GM12872 (cell line): ENCODE measurements at regions not wholly inside any gene's neighbourhood (a gene's known extent, or its start where the extent isn't known, plus 50 kb on each side); places are given as distances from the start of the nearest gene placed in this dataset.

Experiments
- CTCF ChIP-seq: IDR thresholded peaks from 3 replicates; pipeline ENCODE4 v1.5.1; 2011; ENCODE audit warnings: low read depth, mild to moderate bottlenecking, low read length, moderate library complexity; ENCODE audit not compliant: insufficient read depth

GRCh38 chr1:3954170-3955169 is 54.4 kb upstream of the C1orf174 start:
- no peak for TF ChIP-seq CTCF

- no peak for TF ChIP-seq CTCF
Observed at GRCh38 chr1:3955196-3955772, 55.2 kb upstream of the C1orf174 start.

GRCh38 chr1:3956527-3957170 is 56.6 kb upstream of the C1orf174 start:
- TF ChIP-seq CTCF: no peak

GRCh38 chr1:3959361-3959760 is 59.3 kb upstream of the C1orf174 start:
- no peak for TF ChIP-seq CTCF

GRCh38 chr1:3963554-3963953 is 63.5 kb upstream of the C1orf174 start:
- no peak for TF ChIP-seq CTCF

GRCh38 chr1:3965693-3966092 is 65.6 kb upstream of the C1orf174 start:
- TF ChIP-seq CTCF: no peak

GRCh38 chr1:3968851-3969250 is 68.8 kb upstream of the C1orf174 start:
- TF ChIP-seq CTCF: no peak
